ENCODE measurements at regions not wholly inside any gene's neighbourhood (a gene's known extent, or its start where the extent isn't known, plus 50 kb on each side); places are given as distances from the start of the nearest gene placed in this dataset.

- no peak for TF ChIP-seq POLR2A (IDR thresholded peaks at IDR 0.05)
- no peak for TF ChIP-seq CTCF (IDR thresholded peaks at IDR 0.05)
- TF ChIP-seq EP300 (IDR thresholded peaks at IDR 0.05), result no peak
- TF ChIP-seq POLR2AphosphoS5 (IDR thresholded peaks at IDR 0.05), result no peak
Observed at GRCh38 chr10:78205457-78206016, 171.9 kb downstream of the RPS24 start.

Measured in suprapubic skin (tissue), 4 donors.